ENCODE measurements at regions not wholly inside any gene's neighbourhood (a gene's known extent, or its start where the extent isn't known, plus 50 kb on each side); places are given as distances from the start of the nearest gene placed in this dataset.

GRCh38 chr10:130808686-130809085 lies 502.8 kb downstream of the TCERG1L start:
- H3K4me3 ChIP-seq (replicated peaks; ENCODE audit: insufficient read depth, low read length) = no peak overlapping the region
- no peaks in the 10 kb centered on the region for H3K27me3 ChIP-seq (ENCODE audit: insufficient read depth, poor library complexity, severe bottlenecking)
- TF ChIP-seq CTCF (IDR thresholded peaks at IDR 0.05; ENCODE audit: insufficient read depth, low read length) (no peak), GABPA (IDR thresholded peaks at IDR 0.05; ENCODE audit: low read depth) (no peak), SPI1 (IDR thresholded peaks at IDR 0.05; ENCODE audit: borderline replicate concordance, low read depth) (no peak), POLR2AphosphoS5 (IDR thresholded peaks at IDR 0.05; ENCODE audit: low read depth) (no peak)
- TF ChIP-seq, protein P1, sequence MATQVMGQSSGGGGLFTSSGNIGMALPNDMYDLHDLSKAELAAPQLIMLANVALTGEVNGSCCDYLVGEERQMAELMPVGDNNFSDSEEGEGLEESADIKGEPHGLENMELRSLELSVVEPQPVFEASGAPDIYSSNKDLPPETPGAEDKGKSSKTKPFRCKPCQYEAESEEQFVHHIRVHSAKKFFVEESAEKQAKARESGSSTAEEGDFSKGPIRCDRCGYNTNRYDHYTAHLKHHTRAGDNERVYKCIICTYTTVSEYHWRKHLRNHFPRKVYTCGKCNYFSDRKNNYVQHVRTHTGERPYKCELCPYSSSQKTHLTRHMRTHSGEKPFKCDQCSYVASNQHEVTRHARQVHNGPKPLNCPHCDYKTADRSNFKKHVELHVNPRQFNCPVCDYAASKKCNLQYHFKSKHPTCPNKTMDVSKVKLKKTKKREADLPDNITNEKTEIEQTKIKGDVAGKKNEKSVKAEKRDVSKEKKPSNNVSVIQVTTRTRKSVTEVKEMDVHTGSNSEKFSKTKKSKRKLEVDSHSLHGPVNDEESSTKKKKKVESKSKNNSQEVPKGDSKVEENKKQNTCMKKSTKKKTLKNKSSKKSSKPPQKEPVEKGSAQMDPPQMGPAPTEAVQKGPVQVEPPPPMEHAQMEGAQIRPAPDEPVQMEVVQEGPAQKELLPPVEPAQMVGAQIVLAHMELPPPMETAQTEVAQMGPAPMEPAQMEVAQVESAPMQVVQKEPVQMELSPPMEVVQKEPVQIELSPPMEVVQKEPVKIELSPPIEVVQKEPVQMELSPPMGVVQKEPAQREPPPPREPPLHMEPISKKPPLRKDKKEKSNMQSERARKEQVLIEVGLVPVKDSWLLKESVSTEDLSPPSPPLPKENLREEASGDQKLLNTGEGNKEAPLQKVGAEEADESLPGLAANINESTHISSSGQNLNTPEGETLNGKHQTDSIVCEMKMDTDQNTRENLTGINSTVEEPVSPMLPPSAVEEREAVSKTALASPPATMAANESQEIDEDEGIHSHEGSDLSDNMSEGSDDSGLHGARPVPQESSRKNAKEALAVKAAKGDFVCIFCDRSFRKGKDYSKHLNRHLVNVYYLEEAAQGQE (IDR thresholded peaks at IDR 0.05; ENCODE audit: insufficient replicate concordance, low read depth) = no peak
- DNase-seq (ENCODE audit: low read depth in 1 of 2, low spot score in 1 of 2) = no peak
- no peak overlapping the region for H3K27ac ChIP-seq (replicated peaks)

- Histone ChIP-seq H3K4me3 (replicated peaks; ENCODE audit: insufficient read depth, low read length) (no peak overlapping the region), H3K27me3 (ENCODE audit: insufficient read depth, poor library complexity, severe bottlenecking) (no peaks in the 10 kb centered on the region), H3K27ac (replicated peaks) (no peak overlapping the region)
- TF ChIP-seq, protein P1 (IDR thresholded peaks at IDR 0.05; ENCODE audit: insufficient replicate concordance, low read depth) = no peak
- TF ChIP-seq GABPA (IDR thresholded peaks at IDR 0.05; ENCODE audit: low read depth) = no peak
- no peak for TF ChIP-seq SPI1 (IDR thresholded peaks at IDR 0.05; ENCODE audit: borderline replicate concordance, low read depth)
- no peak for TF ChIP-seq POLR2AphosphoS5 (IDR thresholded peaks at IDR 0.05; ENCODE audit: low read depth)
- TF ChIP-seq CTCF (IDR thresholded peaks at IDR 0.05; ENCODE audit: insufficient read depth, low read length) = no peak
- no peak for DNase-seq (ENCODE audit: low read depth in 1 of 2, low spot score in 1 of 2)
These were observed 502.3 kb downstream of the TCERG1L start for GRCh38 chr10:130809181-130809580.

- TF ChIP-seq, protein P1 (IDR thresholded peaks at IDR 0.05; ENCODE audit: insufficient replicate concordance, low read depth) = no peak
- TF ChIP-seq CTCF (IDR thresholded peaks at IDR 0.05; ENCODE audit: insufficient read depth, low read length) (no peak), POLR2AphosphoS5 (IDR thresholded peaks at IDR 0.05; ENCODE audit: low read depth) (no peak), SPI1 (IDR thresholded peaks at IDR 0.05; ENCODE audit: borderline replicate concordance, low read depth) (no peak), GABPA (IDR thresholded peaks at IDR 0.05; ENCODE audit: low read depth) (no peak)
- H3K27ac ChIP-seq (replicated peaks) = no peak overlapping the region
- no peak overlapping the region for H3K4me3 ChIP-seq (replicated peaks; ENCODE audit: insufficient read depth, low read length)
- no peaks in the 10 kb centered on the region for H3K27me3 ChIP-seq (ENCODE audit: insufficient read depth, poor library complexity, severe bottlenecking)
- no peak for DNase-seq (ENCODE audit: low read depth in 1 of 2, low spot score in 1 of 2)
These were observed 501.6 kb downstream of the TCERG1L start for GRCh38 chr10:130809761-130810515.
